Liver (tissue), 3 donors: ENCODE measurements at regions not wholly inside any gene's neighbourhood (a gene's known extent, or its start where the extent isn't known, plus 50 kb on each side); places are given as distances from the start of the nearest gene placed in this dataset.

Source experiments
- CTCF ChIP-seq: fragments of 150-350 bp; IDR thresholded peaks from 2 replicates; pipeline ENCODE4 v1.5.1; 2017; ENCODE audit warnings: improper control_type of control experiment, low read depth, low read length; ENCODE audit not compliant: missing input control
- EGR1 ChIP-seq, 2 donors: IDR thresholded peaks; 2 replicates each; pipeline ENCODE4 v1.6.1; 2016 to 2018; ENCODE audit warnings: antibody characterized with exemption in 2 of 2, low read depth in 2 of 2
- FOXA1 ChIP-seq: IDR thresholded peaks from 2 replicates; pipeline ENCODE4 v1.6.1; 2016; ENCODE audit warnings: antibody characterized with exemption
- GABPA ChIP-seq, 2 donors: IDR thresholded peaks in 1 of 2; conservative IDR thresholded peaks in 1 of 2; 2 replicates each; pipeline ENCODE4 v1.6.1; 2016; ENCODE audit warnings: antibody characterized with exemption in 2 of 2, mild to moderate bottlenecking in 1 of 2, moderate library complexity in 1 of 2
- HNF4A ChIP-seq, 2 donors: conservative IDR thresholded peaks; 2 replicates each; pipeline ENCODE4 v1.6.1; 2016; ENCODE audit warnings: antibody characterized with exemption in 2 of 2, mild to moderate bottlenecking in 2 of 2
- HNF4G ChIP-seq: IDR thresholded peaks from 2 replicates; pipeline ENCODE4 v1.6.1; 2016; ENCODE audit warnings: antibody characterized with exemption
- JUND ChIP-seq, 2 donors: IDR thresholded peaks; 2 replicates each; pipeline ENCODE4 v1.6.1; 2016; ENCODE audit warnings: antibody characterized with exemption in 2 of 2
- NR2F2 ChIP-seq: IDR thresholded peaks from 2 replicates; pipeline ENCODE4 v1.6.1; 2016; ENCODE audit warnings: antibody characterized with exemption
- RAD21 ChIP-seq, 2 donors: IDR thresholded peaks; 2 replicates each; pipeline ENCODE4 v1.6.1; 2016; ENCODE audit warnings: antibody characterized with exemption in 2 of 2, mild to moderate bottlenecking in 2 of 2
- SP1 ChIP-seq: IDR thresholded peaks from 2 replicates; pipeline ENCODE4 v1.6.1; 2018; ENCODE audit warnings: antibody characterized with exemption, mild to moderate bottlenecking
- TAF1 ChIP-seq: conservative IDR thresholded peaks from 2 replicates; pipeline ENCODE4 v1.6.1; 2016; ENCODE audit warnings: antibody characterized with exemption, mild to moderate bottlenecking
- YY1 ChIP-seq: IDR thresholded peaks from 2 replicates; pipeline ENCODE4 v1.6.1; 2016; ENCODE audit warnings: antibody characterized with exemption, mild to moderate bottlenecking
- TF ChIP-seq, protein P1 (sequence below): IDR thresholded peaks from 2 replicates; pipeline ENCODE4 v1.6.1; 2016; ENCODE audit warnings: antibody characterized with exemption, mild to moderate bottlenecking
- TF ChIP-seq, protein P2 (sequence below): IDR thresholded peaks from 2 replicates; pipeline ENCODE4 v1.6.1; 2016; ENCODE audit warnings: antibody characterized with exemption
- donor health status: healthy.
- donor health status: healthy.

GRCh38 chr5:74504463-74504862 lies 136.1 kb downstream of the ENC1 start:
- no peak for TF ChIP-seq CTCF
- no peak for TF ChIP-seq TAF1
- TF ChIP-seq, protein P1, sequence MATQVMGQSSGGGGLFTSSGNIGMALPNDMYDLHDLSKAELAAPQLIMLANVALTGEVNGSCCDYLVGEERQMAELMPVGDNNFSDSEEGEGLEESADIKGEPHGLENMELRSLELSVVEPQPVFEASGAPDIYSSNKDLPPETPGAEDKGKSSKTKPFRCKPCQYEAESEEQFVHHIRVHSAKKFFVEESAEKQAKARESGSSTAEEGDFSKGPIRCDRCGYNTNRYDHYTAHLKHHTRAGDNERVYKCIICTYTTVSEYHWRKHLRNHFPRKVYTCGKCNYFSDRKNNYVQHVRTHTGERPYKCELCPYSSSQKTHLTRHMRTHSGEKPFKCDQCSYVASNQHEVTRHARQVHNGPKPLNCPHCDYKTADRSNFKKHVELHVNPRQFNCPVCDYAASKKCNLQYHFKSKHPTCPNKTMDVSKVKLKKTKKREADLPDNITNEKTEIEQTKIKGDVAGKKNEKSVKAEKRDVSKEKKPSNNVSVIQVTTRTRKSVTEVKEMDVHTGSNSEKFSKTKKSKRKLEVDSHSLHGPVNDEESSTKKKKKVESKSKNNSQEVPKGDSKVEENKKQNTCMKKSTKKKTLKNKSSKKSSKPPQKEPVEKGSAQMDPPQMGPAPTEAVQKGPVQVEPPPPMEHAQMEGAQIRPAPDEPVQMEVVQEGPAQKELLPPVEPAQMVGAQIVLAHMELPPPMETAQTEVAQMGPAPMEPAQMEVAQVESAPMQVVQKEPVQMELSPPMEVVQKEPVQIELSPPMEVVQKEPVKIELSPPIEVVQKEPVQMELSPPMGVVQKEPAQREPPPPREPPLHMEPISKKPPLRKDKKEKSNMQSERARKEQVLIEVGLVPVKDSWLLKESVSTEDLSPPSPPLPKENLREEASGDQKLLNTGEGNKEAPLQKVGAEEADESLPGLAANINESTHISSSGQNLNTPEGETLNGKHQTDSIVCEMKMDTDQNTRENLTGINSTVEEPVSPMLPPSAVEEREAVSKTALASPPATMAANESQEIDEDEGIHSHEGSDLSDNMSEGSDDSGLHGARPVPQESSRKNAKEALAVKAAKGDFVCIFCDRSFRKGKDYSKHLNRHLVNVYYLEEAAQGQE = no peak
- no peak for TF ChIP-seq HNF4A (conservative IDR thresholded peaks at IDR 0.05)
- TF ChIP-seq, protein P2, sequence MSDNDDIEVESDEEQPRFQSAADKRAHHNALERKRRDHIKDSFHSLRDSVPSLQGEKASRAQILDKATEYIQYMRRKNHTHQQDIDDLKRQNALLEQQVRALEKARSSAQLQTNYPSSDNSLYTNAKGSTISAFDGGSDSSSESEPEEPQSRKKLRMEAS = no peak
- TF ChIP-seq EGR1 (IDR thresholded peaks at IDR 0.05; ENCODE audit: low read depth in 2 of 2) = no peak
- no peak for TF ChIP-seq SP1
- no peak for TF ChIP-seq YY1
- no peak for TF ChIP-seq NR2F2
- TF ChIP-seq RAD21 (IDR thresholded peaks at IDR 0.05) = no peak
- TF ChIP-seq GABPA (IDR thresholded peaks at IDR 0.05 in 1 of 2, conservative IDR thresholded peaks at IDR 0.05 in 1 of 2) = no peak
- TF ChIP-seq JUND (IDR thresholded peaks at IDR 0.05) = no peak
- no peak for TF ChIP-seq FOXA1
- TF ChIP-seq HNF4G = no peak
